WTC11 (cell line): ENCODE measurements at regions not wholly inside any gene's neighbourhood (a gene's known extent, or its start where the extent isn't known, plus 50 kb on each side); places are given as distances from the start of the nearest gene placed in this dataset.

ENCODE experiments used
- ATAC-seq: fragments of 200-7000 bp; cut with Tn5 transposase; 2 replicates; pipeline ENCODE4 v1.10.0; 2021; ENCODE audit warnings: mild to moderate bottlenecking, moderate library complexity
- CTCF ChIA-PET: fragments of 300-600 bp; sonication (Branson Sonifier 250); formaldehyde crosslinking; loops from one replicate; lab custom pipeline; 2021; ENCODE audit warnings: antibody characterized with exemption; lab: Charles Lee
- POLR2A ChIA-PET: fragments of 350-600 bp; sonication (Branson Sonifier 250); formaldehyde crosslinking; loops from one replicate; lab custom pipeline; 2021; ENCODE audit warnings: antibody characterized with exemption; lab: Charles Lee
- DNase-seq: peaks from one replicate; pipeline ENCODE4 v3.0.0; 2021; ENCODE audit warnings: low spot score
- H3K27ac Mint-ChIP-seq: 2 replicates; pipeline ENCODE4 v1.8.0; 2021; ENCODE audit warnings: mixed read lengths
- H3K27me3 Mint-ChIP-seq: 2 replicates; pipeline ENCODE4 v1.8.0; 2021; ENCODE audit warnings: low read depth, mild to moderate bottlenecking, moderate library complexity, mixed read lengths
- H3K36me3 Mint-ChIP-seq: 2 replicates; pipeline ENCODE4 v1.8.0; 2021; ENCODE audit warnings: mixed read lengths
- H3K4me1 Mint-ChIP-seq: 2 replicates; pipeline ENCODE4 v1.8.0; 2022; ENCODE audit warnings: mixed read lengths
- H3K4me3 Mint-ChIP-seq: 2 replicates; pipeline ENCODE4 v1.8.0; 2021; ENCODE audit warnings: mild to moderate bottlenecking, moderate library complexity, mixed read lengths
- H3K9me3 Mint-ChIP-seq: 2 replicates; pipeline ENCODE4 v1.8.0; 2021; ENCODE audit warnings: mixed read lengths
- AR ChIP-seq: fragments of 250-450 bp; sonication (Bioruptor Pico); IDR thresholded peaks from 2 replicates; pipeline ENCODE4 v1.9.0; 2021; ENCODE audit warnings: mild to moderate bottlenecking
- ARID4B ChIP-seq: sonication (generic); formaldehyde crosslinking; IDR thresholded peaks from 2 replicates; pipeline ENCODE4 v1.8.0; 2023; ENCODE audit warnings: missing genetic modification reagents, mild to moderate bottlenecking, borderline replicate concordance
- ATF1 ChIP-seq: sonication (generic); formaldehyde crosslinking; IDR thresholded peaks from 2 replicates; pipeline ENCODE4 v1.8.1; 2023; ENCODE audit warnings: mild to moderate bottlenecking, moderate library complexity, missing genetic modification reagents
- ATF3 ChIP-seq: sonication (generic); formaldehyde crosslinking; conservative IDR thresholded peaks from 2 replicates; pipeline ENCODE4 v1.8.1; 2022; ENCODE audit warnings: mild to moderate bottlenecking, missing genetic modification reagents
- CREM ChIP-seq: sonication (generic); formaldehyde crosslinking; IDR thresholded peaks from 2 replicates; pipeline ENCODE4 v1.8.1; 2022; ENCODE audit warnings: mild to moderate bottlenecking, missing genetic modification reagents, moderate library complexity
- E2F4 ChIP-seq: sonication (generic); formaldehyde crosslinking; IDR thresholded peaks from 2 replicates; pipeline ENCODE4 v1.8.1; 2022; ENCODE audit warnings: low read depth, mild to moderate bottlenecking, moderate library complexity, missing genetic modification reagents, borderline replicate concordance
- FOXP1 ChIP-seq: sonication (generic); formaldehyde crosslinking; IDR thresholded peaks from 2 replicates; pipeline ENCODE4 v1.8.0; 2022; ENCODE audit warnings: missing genetic modification reagents, mild to moderate bottlenecking, moderate library complexity, borderline replicate concordance
- MLX ChIP-seq: sonication (generic); formaldehyde crosslinking; IDR thresholded peaks from 2 replicates; pipeline ENCODE4 v1.8.1; 2023; ENCODE audit warnings: mild to moderate bottlenecking, missing genetic modification reagents, moderate library complexity
- MYBL2 ChIP-seq: sonication (generic); formaldehyde crosslinking; IDR thresholded peaks from 2 replicates; pipeline ENCODE4 v1.8.1; 2023; ENCODE audit warnings: mild to moderate bottlenecking, moderate library complexity, missing genetic modification reagents
- OVOL2 ChIP-seq: fragments of 250-450 bp; sonication (Bioruptor Pico); IDR thresholded peaks from 2 replicates; pipeline ENCODE4 v1.9.0; 2021; ENCODE audit warnings: mild to moderate bottlenecking, borderline replicate concordance
- ZNF263 ChIP-seq: sonication (generic); formaldehyde crosslinking; IDR thresholded peaks from 2 replicates; pipeline ENCODE4 v1.8.1; 2022; ENCODE audit warnings: low read depth, mild to moderate bottlenecking, moderate library complexity, missing genetic modification reagents
- ZNF281 ChIP-seq: sonication (generic); formaldehyde crosslinking; IDR thresholded peaks from 2 replicates; pipeline ENCODE4 v1.8.0; 2023; ENCODE audit warnings: mild to moderate bottlenecking, missing genetic modification reagents
- ZNF396 ChIP-seq: fragments of 250-450 bp; sonication (Bioruptor Pico); IDR thresholded peaks from 2 replicates; pipeline ENCODE4 v1.8.0; 2021; ENCODE audit warnings: mild to moderate bottlenecking, moderate library complexity, borderline replicate concordance

GRCh38 chr6:97850458-97851212 lies 567.6 kb upstream of the MMS22L start:
- POLR2A ChIA-PET = no interaction called here
- DNase-seq = no peak
- Mint-ChIP-seq H3K27me3 (no peaks in the 10 kb centered on the region), H3K9me3 (no peaks in the 10 kb centered on the region), H3K27ac (peak overlapping the region; percentile 51; the same call in 1 of the 2 replicates), H3K4me1 (peaks cover 47% of the 10 kb centered on the region), H3K36me3 (no peaks in the 10 kb centered on the region; the same call in 1 of the 2 replicates)
- no peak for TF ChIP-seq AR (CRISPR knock-in tag)
- no peak for TF ChIP-seq ATF3 (CRISPR knock-in tag)
- TF ChIP-seq MLX (CRISPR knock-in tag) = no peak
- TF ChIP-seq ZNF263 (CRISPR knock-in tag) = no peak
- no peak for TF ChIP-seq ZNF281 (CRISPR knock-in tag)
- TF ChIP-seq ZNF396 (CRISPR knock-in tag) = no peak
- TF ChIP-seq ATF1 (CRISPR knock-in tag) = no peak
- TF ChIP-seq OVOL2 (CRISPR knock-in tag) = no peak
- TF ChIP-seq E2F4 (CRISPR knock-in tag) = no peak
- TF ChIP-seq ARID4B = no peak
- TF ChIP-seq MYBL2 (CRISPR knock-in tag) = no peak
- no peak for TF ChIP-seq CREM (CRISPR knock-in tag)
- no peak for TF ChIP-seq FOXP1 (CRISPR knock-in tag)
- TF ChIP-seq, all 79 proteins: peak for 0
- CTCF ChIA-PET = interaction anchor here (1.2 kb wide), 1 partner anchor 75 kb away, joined by 3 read pairs; no protein-coding TSS in a partner anchor
- peak; percentile 93 for ATAC-seq
- H3K4me3 Mint-ChIP-seq = no peak overlapping the region
